H9 (cell line): ENCODE measurements at regions not wholly inside any gene's neighbourhood (a gene's known extent, or its start where the extent isn't known, plus 50 kb on each side); places are given as distances from the start of the nearest gene placed in this dataset.

Experiments used
- DNase-seq: peaks from one replicate; pipeline ENCODE4 v3.0.0-alpha.2; 2017
- H2AFZ ChIP-seq: one replicate; pipeline ENCODE4 v1.6.1; 2013; ENCODE audit warnings: mild to moderate bottlenecking, low read length, control low read depth, moderate library complexity
- H2AK5ac ChIP-seq: 2 replicates; pipeline ENCODE4 v1.6.1; 2013; ENCODE audit warnings: low read length, control low read depth, mixed read lengths; ENCODE audit not compliant: insufficient read length
- H2BK120ac ChIP-seq: one replicate; pipeline ENCODE4 v1.6.1; 2013; ENCODE audit warnings: low read depth, mild to moderate bottlenecking, low read length, control low read depth, inconsistent platforms; ENCODE audit not compliant: poor library complexity, severe bottlenecking
- H2BK12ac ChIP-seq: 2 replicates; pipeline ENCODE4 v1.6.1; 2013; ENCODE audit warnings: low read length, control low read depth, mixed read lengths, low read depth; ENCODE audit not compliant: insufficient read length
- H2BK15ac ChIP-seq: 2 replicates; pipeline ENCODE4 v1.6.1; 2013; ENCODE audit warnings: low read depth, low read length, control low read depth
- H2BK20ac ChIP-seq: one replicate; pipeline ENCODE4 v1.6.1; 2013; ENCODE audit warnings: low read depth, mild to moderate bottlenecking, low read length, control low read depth, inconsistent platforms; ENCODE audit not compliant: poor library complexity, severe bottlenecking
- H2BK5ac ChIP-seq: 2 replicates; pipeline ENCODE4 v1.6.1; 2013; ENCODE audit warnings: low read length, control low read depth, mixed read lengths; ENCODE audit not compliant: insufficient read length
- H3K14ac ChIP-seq: 2 replicates; pipeline ENCODE4 v1.6.1; 2013; ENCODE audit warnings: low read length, control low read depth; ENCODE audit not compliant: insufficient read depth
- H3K18ac ChIP-seq: 2 replicates; pipeline ENCODE4 v1.6.1; 2013; ENCODE audit warnings: low read depth, mild to moderate bottlenecking, mixed read lengths, low read length, control low read depth; ENCODE audit not compliant: insufficient read length
- H3K23ac ChIP-seq: 2 replicates; pipeline ENCODE4 v1.6.1; 2013; ENCODE audit warnings: low read length, control low read depth, mixed read lengths, low read depth; ENCODE audit not compliant: insufficient read length
- H3K23me2 ChIP-seq: 2 replicates; pipeline ENCODE4 v1.6.1; 2013; ENCODE audit warnings: low read depth, mild to moderate bottlenecking, mixed read lengths, low read length, control low read depth; ENCODE audit not compliant: insufficient read length, poor library complexity, severe bottlenecking
- H3K27ac ChIP-seq: 2 replicates; pipeline ENCODE4 v1.5.1; 2013; ENCODE audit warnings: low read length, control low read depth, mixed read lengths, low read depth; ENCODE audit not compliant: insufficient read length
- H3K27me3 ChIP-seq: 2 replicates; pipeline ENCODE4 v1.6.1; 2013; ENCODE audit warnings: low read length, control low read depth, inconsistent platforms; ENCODE audit not compliant: insufficient read depth
- H3K4ac ChIP-seq: 2 replicates; pipeline ENCODE4 v1.6.1; 2013; ENCODE audit warnings: low read depth, mild to moderate bottlenecking, control low read depth, inconsistent platforms, low read length, moderate library complexity
- H3K4me1 ChIP-seq: 2 replicates; pipeline ENCODE4 v1.6.1; 2013; ENCODE audit warnings: low read length, control low read depth, inconsistent platforms; ENCODE audit not compliant: insufficient read depth
- H3K4me2 ChIP-seq: 2 replicates; pipeline ENCODE4 v1.6.1; 2013; ENCODE audit warnings: low read length, control low read depth, mixed read lengths; ENCODE audit not compliant: insufficient read length, insufficient read depth
- H3K56ac ChIP-seq: 2 replicates; pipeline ENCODE4 v1.6.1; 2013; ENCODE audit warnings: low read depth, mild to moderate bottlenecking, mixed read lengths, low read length, control low read depth; ENCODE audit not compliant: insufficient read length
- H3K79me1 ChIP-seq: 2 replicates; pipeline ENCODE4 v1.6.1; 2013; ENCODE audit warnings: low read depth, mild to moderate bottlenecking, moderate library complexity, low read length, control low read depth, inconsistent platforms; ENCODE audit not compliant: insufficient read depth, poor library complexity, severe bottlenecking
- H3K79me2 ChIP-seq: 2 replicates; pipeline ENCODE4 v1.6.1; 2013; ENCODE audit warnings: low read length, control low read depth, inconsistent platforms; ENCODE audit not compliant: insufficient read depth
- H3K9ac ChIP-seq: 2 replicates; pipeline ENCODE4 v1.6.1; 2013; ENCODE audit warnings: low read length, control low read depth, mixed read lengths; ENCODE audit not compliant: insufficient read length; ENCODE audit errors: extremely low read depth
- H3K9me3 ChIP-seq: one replicate; pipeline ENCODE4 v1.6.1; 2013; ENCODE audit warnings: low read depth, low read length, inconsistent platforms; ENCODE audit not compliant: control insufficient read depth
- H3T11ph ChIP-seq: one replicate; pipeline ENCODE4 v1.6.1; 2013; ENCODE audit warnings: mild to moderate bottlenecking, low read length, control low read depth, inconsistent platforms
- H4K20me1 ChIP-seq: one replicate; pipeline ENCODE4 v1.6.1; 2013; ENCODE audit not compliant: control insufficient read depth, insufficient read length, insufficient read depth
- H4K5ac ChIP-seq: 2 replicates; pipeline ENCODE4 v1.6.1; 2013; ENCODE audit warnings: low read depth, mild to moderate bottlenecking, mixed read lengths, low read length, control low read depth; ENCODE audit not compliant: insufficient read length
- H4K8ac ChIP-seq: replicated peaks from 2 replicates; pipeline ENCODE4 v1.6.1; 2013; ENCODE audit warnings: low read length, control low read depth, mixed read lengths, low read depth; ENCODE audit not compliant: insufficient read length
- H4K91ac ChIP-seq: 2 replicates; pipeline ENCODE4 v1.6.1; 2013; ENCODE audit warnings: low read depth, mild to moderate bottlenecking, moderate library complexity, mixed read lengths, low read length, control low read depth; ENCODE audit not compliant: insufficient read length
- H3K27ac Mint-ChIP-seq, 3 experiments: 2 replicates in 2 of 3; 3 replicates in 1 of 3; pipeline ENCODE4 v1.8.0; 2020 to 2021; ENCODE audit warnings: mixed read lengths in 3 of 3, mild to moderate bottlenecking in 1 of 3, moderate library complexity in 1 of 3
- H3K27me3 Mint-ChIP-seq: 2 replicates; pipeline ENCODE4 v1.8.0; 2021; ENCODE audit warnings: low read depth, mild to moderate bottlenecking, moderate library complexity, mixed read lengths
- H3K36me3 Mint-ChIP-seq, 3 experiments: 2 replicates in 2 of 3; 3 replicates in 1 of 3; pipeline ENCODE4 v1.8.0; 2020 to 2021; ENCODE audit warnings: low read depth in 3 of 3, mixed read lengths in 3 of 3; ENCODE audit not compliant: insufficient read depth in 1 of 3
- H3K4me1 Mint-ChIP-seq, 2 experiments: 2 replicates each; pipeline ENCODE4 v1.8.0; 2020; ENCODE audit warnings: mixed read lengths in 2 of 2
- H3K4me3 Mint-ChIP-seq, 2 experiments: 2 replicates in 1 of 2; 3 replicates in 1 of 2; pipeline ENCODE4 v1.8.0; 2020 to 2021; ENCODE audit warnings: mild to moderate bottlenecking in 2 of 2, mixed read lengths in 2 of 2, moderate library complexity in 1 of 2
- H3K9me3 Mint-ChIP-seq, 2 experiments: 2 replicates in 1 of 2; 3 replicates in 1 of 2; pipeline ENCODE4 v1.8.0; 2020; ENCODE audit warnings: mild to moderate bottlenecking in 2 of 2, mixed read lengths in 2 of 2, moderate library complexity in 1 of 2
- WGBS: extraction: QIAGEN DNeasy Blood & Tissue Kit; methylation state at CpG from one replicate; pipeline ENCODE4 v1.1.7; 2013; ENCODE audit warnings: missing lambda C conversion rate, low lambda C conversion rate, mixed read lengths; ENCODE audit not compliant: insufficient read length; ENCODE audit errors: extremely low coverage; 5-methylcytosine and 5-hydroxymethylcytosine counted together
- TF ChIP-seq, protein P1 (sequence below): fragments of 200-600 bp; sonication (generic); conservative IDR thresholded peaks from 3 replicates; pipeline ENCODE4 v1.8.0; 2021; ENCODE audit warnings: antibody characterized with exemption, mild to moderate bottlenecking

DNA sequence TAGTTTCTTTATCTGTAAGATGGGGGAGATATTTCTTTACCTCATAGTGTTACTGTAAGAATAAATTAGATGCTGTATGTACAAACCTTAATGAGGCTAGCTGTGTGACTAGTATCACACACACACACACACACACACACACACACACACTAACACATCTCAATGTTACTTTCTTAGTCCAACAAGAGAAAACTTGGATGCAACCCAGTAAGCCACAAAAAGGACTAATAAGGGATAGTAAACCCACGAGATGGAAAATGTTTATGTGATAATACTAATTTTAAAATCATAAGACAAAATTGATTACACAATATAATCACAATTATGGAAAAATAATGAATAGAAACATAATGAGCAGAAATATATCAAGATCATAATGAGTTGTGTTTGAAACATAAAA, 437.7 kb upstream of the ZNF507 start:
- Mint-ChIP-seq H3K9me3 (no peaks in the 10 kb centered on the region), H3K27me3 (no peaks in the 10 kb centered on the region; the same call in none of the 2 replicates), H3K36me3 (no peaks in the 10 kb centered on the region), H3K4me1 (peaks cover 9 to 10% of the 10 kb centered on the region in 2 experiments; a peak in 3 of 4 replicates), H3K4me3 (no peak overlapping the region), H3K27ac (no peak overlapping the region)
- Histone ChIP-seq H2BK120ac (no peak overlapping the region), H3K23ac (no peak overlapping the region), H3K56ac (no peak overlapping the region), H3K4me2 (no peak overlapping the region), H3K27ac (no peak overlapping the region), H3K18ac (no peak overlapping the region), H4K5ac (no peak overlapping the region), H2BK12ac (no peak overlapping the region), H2AK5ac (no peak overlapping the region), H3K79me1 (no peaks in the 10 kb centered on the region), H3K23me2 (no peaks in the 10 kb centered on the region), H3K14ac (no peak overlapping the region), H3K27me3 (no peaks in the 10 kb centered on the region), H4K91ac (no peak overlapping the region), H2AFZ (no peak overlapping the region), H2BK15ac (no peak overlapping the region), H3K4me1 (peaks cover 6% of the 10 kb centered on the region; the same call in 1 of the 2 replicates), H4K20me1 (no peaks in the 10 kb centered on the region), H3K79me2 (no peaks in the 10 kb centered on the region), H2BK20ac (no peak overlapping the region), H3T11ph (no peak overlapping the region), H3K9me3 (no peaks in the 10 kb centered on the region), H2BK5ac (no peak overlapping the region), H4K8ac (no peak overlapping the region), H3K4ac (no peak overlapping the region), H3K9ac (no peak overlapping the region)
- no CpG with 5 or more reads among the region's 1 CpG for WGBS
- DNase-seq: no peak
- TF ChIP-seq, protein P1, sequence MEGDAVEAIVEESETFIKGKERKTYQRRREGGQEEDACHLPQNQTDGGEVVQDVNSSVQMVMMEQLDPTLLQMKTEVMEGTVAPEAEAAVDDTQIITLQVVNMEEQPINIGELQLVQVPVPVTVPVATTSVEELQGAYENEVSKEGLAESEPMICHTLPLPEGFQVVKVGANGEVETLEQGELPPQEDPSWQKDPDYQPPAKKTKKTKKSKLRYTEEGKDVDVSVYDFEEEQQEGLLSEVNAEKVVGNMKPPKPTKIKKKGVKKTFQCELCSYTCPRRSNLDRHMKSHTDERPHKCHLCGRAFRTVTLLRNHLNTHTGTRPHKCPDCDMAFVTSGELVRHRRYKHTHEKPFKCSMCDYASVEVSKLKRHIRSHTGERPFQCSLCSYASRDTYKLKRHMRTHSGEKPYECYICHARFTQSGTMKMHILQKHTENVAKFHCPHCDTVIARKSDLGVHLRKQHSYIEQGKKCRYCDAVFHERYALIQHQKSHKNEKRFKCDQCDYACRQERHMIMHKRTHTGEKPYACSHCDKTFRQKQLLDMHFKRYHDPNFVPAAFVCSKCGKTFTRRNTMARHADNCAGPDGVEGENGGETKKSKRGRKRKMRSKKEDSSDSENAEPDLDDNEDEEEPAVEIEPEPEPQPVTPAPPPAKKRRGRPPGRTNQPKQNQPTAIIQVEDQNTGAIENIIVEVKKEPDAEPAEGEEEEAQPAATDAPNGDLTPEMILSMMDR: no peak
